GM23248 (cell line): ENCODE measurements at regions not wholly inside any gene's neighbourhood (a gene's known extent, or its start where the extent isn't known, plus 50 kb on each side); places are given as distances from the start of the nearest gene placed in this dataset.
"Not testable (repeated sequence)": the region's sequence is repeated elsewhere in the genome, so short reads cannot be mapped to it uniquely, and the experiment has no call there.

Experiments
- DNase-seq: peaks from one replicate; pipeline ENCODE4 v3.0.0-alpha.2; 2015
- H2AFZ ChIP-seq: fragments of 200-600 bp; sonication (generic); 2 replicates; pipeline ENCODE4 v1.6.1; 2016; ENCODE audit warnings: antibody characterized with exemption
- H3F3A ChIP-seq: fragments of 200-600 bp; sonication (generic); 2 replicates; pipeline ENCODE4 v1.6.1; 2016; ENCODE audit warnings: mild to moderate bottlenecking, antibody characterized with exemption, mixed run types; ENCODE audit not compliant: insufficient read depth
- H3K27ac ChIP-seq: fragments of 200-600 bp; sonication (generic); 2 replicates; pipeline ENCODE4 v1.5.1; 2016; ENCODE audit warnings: mild to moderate bottlenecking
- H3K27me3 ChIP-seq: fragments of 200-600 bp; sonication (generic); replicated peaks from 2 replicates; pipeline ENCODE4 v1.6.1; 2016; ENCODE audit warnings: mild to moderate bottlenecking; ENCODE audit not compliant: insufficient read depth
- H3K36me3 ChIP-seq: fragments of 200-600 bp; sonication (generic); 2 replicates; pipeline ENCODE4 v1.6.1; 2016; ENCODE audit warnings: low read depth, mild to moderate bottlenecking
- H3K4me1 ChIP-seq: fragments of 200-600 bp; sonication (generic); 2 replicates; pipeline ENCODE4 v1.6.1; 2016; ENCODE audit warnings: mild to moderate bottlenecking; ENCODE audit not compliant: insufficient read depth
- H3K4me2 ChIP-seq: fragments of 200-600 bp; sonication (generic); one replicate; pipeline ENCODE4 v1.6.1; 2016; ENCODE audit warnings: mild to moderate bottlenecking; ENCODE audit not compliant: unreplicated experiment
- H3K4me3 ChIP-seq: fragments of 200-600 bp; sonication (generic); 2 replicates; pipeline ENCODE4 v1.5.1; 2016; ENCODE audit warnings: mild to moderate bottlenecking
- H3K79me2 ChIP-seq: fragments of 200-600 bp; sonication (generic); 2 replicates; pipeline ENCODE4 v1.6.1; 2016; ENCODE audit warnings: mild to moderate bottlenecking; ENCODE audit not compliant: insufficient read depth
- H3K9ac ChIP-seq: fragments of 200-600 bp; sonication (generic); 2 replicates; pipeline ENCODE4 v1.6.1; 2016; ENCODE audit warnings: mild to moderate bottlenecking
- H3K9me2 ChIP-seq: fragments of 200-600 bp; sonication (generic); 2 replicates; pipeline ENCODE4 v1.6.1; 2016; ENCODE audit warnings: mixed run types, mild to moderate bottlenecking, moderate library complexity; ENCODE audit not compliant: insufficient read depth
- H3K9me3 ChIP-seq: fragments of 200-600 bp; sonication (generic); one replicate; pipeline ENCODE4 v1.6.1; 2017; ENCODE audit warnings: low read depth
- H4K20me1 ChIP-seq: fragments of 200-600 bp; sonication (generic); 2 replicates; pipeline ENCODE4 v1.6.0; 2016; ENCODE audit not compliant: insufficient read depth
- EZH2 ChIP-seq: fragments of 200-600 bp; sonication (generic); IDR thresholded peaks from 2 replicates; pipeline ENCODE4 v1.6.1; 2018; ENCODE audit warnings: antibody characterized with exemption, mild to moderate bottlenecking; ENCODE audit not compliant: insufficient read depth, poor library complexity, severe bottlenecking
- EZH2phosphoT487 ChIP-seq: fragments of 200-600 bp; sonication (generic); IDR thresholded peaks from 2 replicates; pipeline ENCODE4 v1.6.1; 2018; ENCODE audit warnings: antibody characterized with exemption, moderate library complexity, mild to moderate bottlenecking, low read depth; ENCODE audit not compliant: insufficient read depth
- WGBS, 2 experiments: methylation state at CpG; one replicate each; pipeline ENCODE4 v1.1.6; 2015 to 2017; ENCODE audit warnings: low lambda C conversion rate in 2 of 2, low coverage in 1 of 2; ENCODE audit errors: missing lambda C conversion rate in 2 of 2; 5-methylcytosine and 5-hydroxymethylcytosine counted together
- in situ Hi-C: fragments of 300-500 bp; cut with MboI; formaldehyde crosslinking; loops from 2 replicates; pipeline ENCODE4 v1.15.0; 2020

- Histone ChIP-seq H3K27me3 (no peaks in the 10 kb centered on the region), H3K27ac (no peak overlapping the region), H3K9ac (no peak overlapping the region), H3K79me2 (no peaks in the 10 kb centered on the region), H3K9me2 (no peaks in the 10 kb centered on the region), H2AFZ (no peak overlapping the region), H3K9me3 (no peaks in the 10 kb centered on the region), H3K4me1 (no peaks in the 10 kb centered on the region), H3K4me2 (no peak overlapping the region), H3K4me3 (no peak overlapping the region), H3F3A (no peaks in the 10 kb centered on the region), H3K36me3 (no peaks in the 10 kb centered on the region), H4K20me1 (no peaks in the 10 kb centered on the region)
- no peak for DNase-seq
- in situ Hi-C loops: no loop called here
- 42 to 59% methylated on average over 1 of the region's 1 CpG for WGBS, 2 experiments
- TF ChIP-seq EZH2 (no peak), EZH2phosphoT487 (no peak)
These were observed 89.3 kb upstream of the TANK start for GRCh38 chr2:161070693-161071479.

- H3F3A ChIP-seq, DNase-seq, H3K9ac ChIP-seq, in situ Hi-C loops, H3K9me3 ChIP-seq, H3K36me3 ChIP-seq, H4K20me1 ChIP-seq, H3K4me3 ChIP-seq, H2AFZ ChIP-seq, H3K4me1 ChIP-seq, H3K27me3 ChIP-seq, H3K27ac ChIP-seq, H3K4me2 ChIP-seq, H3K79me2 ChIP-seq, H3K9me2 ChIP-seq: not testable (repeated sequence)
- WGBS, 2 experiments: 81 to 84% methylated on average over 2 of the region's 2 CpGs
These were observed 87.8 kb upstream of the TANK start for GRCh38 chr2:161072436-161072835.

- no peaks in the 10 kb centered on the region for H3K9me3 ChIP-seq
- no peak overlapping the region for H3K4me2 ChIP-seq
- no peaks in the 10 kb centered on the region for H3K36me3 ChIP-seq
- H3K9ac ChIP-seq: no peak overlapping the region
- H3K27me3 ChIP-seq: no peaks in the 10 kb centered on the region
- in situ Hi-C loops: no loop called here
- no peaks in the 10 kb centered on the region for H3K9me2 ChIP-seq
- no peak overlapping the region for H3K4me3 ChIP-seq
- H3K79me2 ChIP-seq: no peaks in the 10 kb centered on the region
- no peaks in the 10 kb centered on the region for H4K20me1 ChIP-seq
- no peaks in the 10 kb centered on the region; the same call in 1 of the 2 replicates for H3K4me1 ChIP-seq
- H3K27ac ChIP-seq: no peak overlapping the region
- DNase-seq: no peak
- H2AFZ ChIP-seq: no peak overlapping the region
- 0 out of 2 replicates have a peak, but pooled peaks cover 7% of the 10 kb centered on the region for H3F3A ChIP-seq
- 95 to 97% methylated on average over 3 of the region's 3 CpGs for WGBS, 2 experiments
- no peak for TF ChIP-seq EZH2phosphoT487
- TF ChIP-seq EZH2: no peak
These were observed 84.5 kb upstream of the TANK start for GRCh38 chr2:161075701-161076100.

GRCh38 chr2:161076936-161077335 is 83.3 kb upstream of the TANK start:
- peak overlapping the region; percentile 45; the same call in 1 of the 2 replicates for H3K27ac ChIP-seq
- TF ChIP-seq EZH2 (no peak), EZH2phosphoT487 (no peak)

More at GRCh38 chr2:161076936-161077335, 83.3 kb upstream of the TANK start:
- H3K4me2 ChIP-seq: no peak overlapping the region
- H3K36me3 ChIP-seq: no peaks in the 10 kb centered on the region
- H3F3A ChIP-seq: 0 out of 2 replicates have a peak, but pooled peaks cover 7% of the 10 kb centered on the region
- no peaks in the 10 kb centered on the region for H3K9me2 ChIP-seq
- WGBS, 2 experiments: 83 to 84% methylated on average over 9 of the region's 9 CpGs
- DNase-seq: no peak
- no peaks in the 10 kb centered on the region for H3K27me3 ChIP-seq
- no peaks in the 10 kb centered on the region; the same call in 1 of the 2 replicates for H3K4me1 ChIP-seq
- H3K9ac ChIP-seq: no peak overlapping the region
- in situ Hi-C loops: no loop called here
- no peaks in the 10 kb centered on the region for H3K79me2 ChIP-seq
- no peaks in the 10 kb centered on the region for H3K9me3 ChIP-seq
- no peaks in the 10 kb centered on the region for H4K20me1 ChIP-seq
- H2AFZ ChIP-seq: no peak overlapping the region
- no peak overlapping the region for H3K4me3 ChIP-seq
